OCI-LY7 (cell line): ENCODE measurements at regions not wholly inside any gene's neighbourhood (a gene's known extent, or its start where the extent isn't known, plus 50 kb on each side); places are given as distances from the start of the nearest gene placed in this dataset.

Experiments
- BruUV-seq: library from RNA; stranded (reverse); fragments of 400-500 nt; replicated peaks from 2 replicates; lab custom pipeline; 2021; lab: Mats Ljungman, UMichigan
- CTCF ChIA-PET: fragments of 300-600 bp; sonication (Branson Sonifier 250); formaldehyde crosslinking; loops from one replicate; lab custom pipeline; 2022; ENCODE audit warnings: antibody characterized with exemption; ENCODE audit not compliant: unreplicated experiment; lab: Charles Lee
- POLR2A ChIA-PET: fragments of 300-600 bp; sonication (Branson Sonifier 250); formaldehyde crosslinking; loops from one replicate; lab custom pipeline; 2022; ENCODE audit warnings: antibody characterized with exemption; lab: Charles Lee
- DNase-seq: peaks from one replicate; pipeline ENCODE4 v3.0.0-alpha.2; 2015; ENCODE audit warnings: low spot score
- H2AFZ ChIP-seq: fragments of 200-600 bp; sonication (generic), shearing (Covaris generic); 2 replicates; pipeline ENCODE4 v1.6.1; 2014; ENCODE audit warnings: mild to moderate bottlenecking, antibody characterized with exemption, low read length, moderate library complexity
- H3K27ac ChIP-seq: fragments of 200-600 bp; sonication (generic); 2 replicates; pipeline ENCODE4 v1.5.1; 2014; ENCODE audit warnings: mixed run types, low read depth, mild to moderate bottlenecking, moderate library complexity, low read length, inconsistent platforms; ENCODE audit not compliant: poor library complexity, severe bottlenecking
- H3K36me3 ChIP-seq: fragments of 200-600 bp; sonication (generic); 2 replicates; pipeline ENCODE4 v1.6.1; 2014; ENCODE audit warnings: mild to moderate bottlenecking, antibody characterized with exemption, low read length, moderate library complexity, mixed read lengths; ENCODE audit not compliant: insufficient read depth
- H3K4me1 ChIP-seq: fragments of 200-600 bp; sonication (generic); 2 replicates; pipeline ENCODE4 v1.5.1; 2014; ENCODE audit warnings: mild to moderate bottlenecking, low read length; ENCODE audit not compliant: insufficient read depth, poor library complexity, severe bottlenecking
- H3K4me2 ChIP-seq: fragments of 200-600 bp; sonication (generic); 2 replicates; pipeline ENCODE4 v1.6.1; 2014; ENCODE audit warnings: mild to moderate bottlenecking, low read length
- H3K4me3 ChIP-seq: fragments of 200-600 bp; sonication (generic); 2 replicates; pipeline ENCODE4 v1.5.1; 2014; ENCODE audit warnings: mild to moderate bottlenecking, low read depth, low read length; ENCODE audit not compliant: poor library complexity, severe bottlenecking
- H3K79me2 ChIP-seq: fragments of 200-600 bp; sonication (generic); 2 replicates; pipeline ENCODE4 v1.6.1; 2016; ENCODE audit warnings: low read depth, mild to moderate bottlenecking, low read length, moderate library complexity, mixed read lengths; ENCODE audit not compliant: insufficient read depth
- H3K9me2 ChIP-seq: fragments of 200-600 bp; sonication (generic); 2 replicates; pipeline ENCODE4 v1.6.1; 2016; ENCODE audit warnings: mild to moderate bottlenecking, low read length, mixed read lengths; ENCODE audit not compliant: insufficient read depth
- H3K9me3 ChIP-seq: fragments of 200-600 bp; sonication (generic); 2 replicates; pipeline ENCODE4 v1.6.1; 2014; ENCODE audit warnings: mild to moderate bottlenecking, mixed run types, low read length, mixed read lengths
- H4K20me1 ChIP-seq: fragments of 200-600 bp; sonication (generic); 2 replicates; pipeline ENCODE4 v1.6.1; 2014; ENCODE audit warnings: mild to moderate bottlenecking, antibody characterized with exemption, low read length, moderate library complexity, mixed read lengths; ENCODE audit not compliant: insufficient read depth
- CTCF ChIP-seq: fragments of 200-600 bp; sonication (generic); conservative IDR thresholded peaks from 2 replicates; pipeline ENCODE4 v1.5.1; 2014; ENCODE audit warnings: mild to moderate bottlenecking, antibody characterized with exemption, low read length, moderate library complexity, mixed read lengths
- EZH2phosphoT487 ChIP-seq: fragments of 200-600 bp; sonication (generic); IDR thresholded peaks from 2 replicates; pipeline ENCODE4 v1.6.1; 2018; ENCODE audit warnings: low read depth, borderline replicate concordance, mild to moderate bottlenecking, mixed run types, antibody characterized with exemption, low read length, moderate library complexity, mixed read lengths
- intact Hi-C: fragments of 100-400 bp; cut with micrococcal nuclease; formaldehyde crosslinking; loops from one replicate; pipeline ENCODE4 v1.10.0; 2022; ENCODE audit not compliant: unreplicated experiment

DNA sequence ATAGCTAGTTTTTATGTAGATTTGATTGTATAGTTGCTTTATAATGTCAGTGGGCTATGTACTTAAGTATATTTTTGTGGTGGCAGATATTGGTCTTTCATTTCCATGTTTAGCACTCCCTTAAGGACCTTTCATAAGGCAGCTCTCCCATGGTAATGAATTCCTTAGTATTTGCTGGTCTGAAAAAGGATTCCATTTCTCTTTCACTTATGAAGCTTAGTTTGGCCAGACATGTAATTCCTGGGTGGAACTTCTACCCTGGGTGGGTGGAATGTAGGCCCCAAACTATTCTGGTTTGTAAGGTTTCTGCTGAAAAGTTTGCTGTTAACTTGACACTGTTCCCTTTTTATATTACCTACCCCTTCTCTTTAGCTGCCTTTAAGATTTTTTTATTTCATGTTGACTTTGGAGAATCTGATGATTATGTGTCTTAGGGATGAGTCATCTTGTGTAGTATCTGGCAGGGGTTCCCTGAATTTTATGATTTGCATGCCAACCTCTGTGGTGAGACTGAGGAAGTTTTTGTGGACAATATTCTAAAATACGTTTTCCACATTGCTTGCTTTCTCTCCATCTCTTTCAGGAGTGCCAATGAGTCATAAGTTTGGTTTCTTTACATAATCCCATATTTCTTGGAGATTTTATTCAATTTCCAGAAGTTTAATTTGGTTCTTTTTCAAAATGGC, 65.4 kb upstream of the VRK2 start:
- intact Hi-C loops, result no loop called here
- no peaks in the 10 kb centered on the region for H3K4me1 ChIP-seq
- TF ChIP-seq CTCF, result no peak
- no peak for TF ChIP-seq EZH2phosphoT487
- no peaks in the 10 kb centered on the region for H3K9me3 ChIP-seq
- no TSS peak for BruUV-seq
- no peaks in the 10 kb centered on the region for H3K36me3 ChIP-seq
- H3K79me2 ChIP-seq, result no peaks in the 10 kb centered on the region
- no peak overlapping the region for H3K27ac ChIP-seq
- H2AFZ ChIP-seq, result no peak overlapping the region
- DNase-seq, result no peak
- CTCF ChIA-PET, result no interaction called here
- H3K4me3 ChIP-seq, result no peak overlapping the region
- no peaks in the 10 kb centered on the region for H3K9me2 ChIP-seq
- no peaks in the 10 kb centered on the region for H4K20me1 ChIP-seq
- POLR2A ChIA-PET, result interaction anchor here (0.7 kb wide), 1 partner anchor 10 kb away, joined by 3 read pairs; no protein-coding TSS in a partner anchor
- H3K4me2 ChIP-seq, result no peak overlapping the region

GRCh38 chr2:57987835-57988573, 58.6 kb upstream of the VRK2 start:
- CTCF ChIA-PET, result no interaction called here
- POLR2A ChIA-PET, result interaction anchor here (1.1 to 1.3 kb wide), 3 partner anchors 22 to 285 kb away, joined by 3 read pairs; no protein-coding TSS in a partner anchor
- intact Hi-C loops, result no loop called here
- Histone ChIP-seq H3K27ac (no peak overlapping the region), H4K20me1 (no peaks in the 10 kb centered on the region), H3K9me3 (no peaks in the 10 kb centered on the region), H3K4me2 (no peak overlapping the region), H3K4me1 (no peaks in the 10 kb centered on the region), H3K4me3 (no peak overlapping the region), H3K79me2 (no peaks in the 10 kb centered on the region), H2AFZ (no peak overlapping the region), H3K36me3 (no peaks in the 10 kb centered on the region), H3K9me2 (no peaks in the 10 kb centered on the region)
- TF ChIP-seq EZH2phosphoT487 (no peak), CTCF (no peak)
- no peak for DNase-seq
- BruUV-seq, result no TSS peak
